ENCODE measurements at regions not wholly inside any gene's neighbourhood (a gene's known extent, or its start where the extent isn't known, plus 50 kb on each side); places are given as distances from the start of the nearest gene placed in this dataset.

DNA sequence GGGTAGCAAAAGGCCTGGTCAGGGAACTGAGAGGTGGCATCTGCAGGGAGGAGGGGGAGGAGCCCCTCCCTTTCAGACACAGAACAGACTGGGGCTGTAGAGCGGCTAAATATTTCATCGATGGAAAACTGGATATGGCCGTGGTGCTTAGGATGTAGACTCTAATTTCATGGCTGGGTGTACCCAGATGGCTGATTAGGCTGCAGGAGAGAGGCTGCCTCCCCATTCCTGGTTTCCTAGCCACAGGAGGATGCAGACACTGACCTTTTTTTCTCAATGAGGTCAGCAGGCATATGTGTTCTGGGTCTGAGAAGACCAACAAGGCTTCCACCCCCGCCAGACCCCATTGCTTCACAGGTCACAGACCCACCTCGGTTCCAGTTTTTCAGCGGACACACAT lies 58.1 kb upstream of the CALM2 start:
- no peak for DNase-seq

DNA sequence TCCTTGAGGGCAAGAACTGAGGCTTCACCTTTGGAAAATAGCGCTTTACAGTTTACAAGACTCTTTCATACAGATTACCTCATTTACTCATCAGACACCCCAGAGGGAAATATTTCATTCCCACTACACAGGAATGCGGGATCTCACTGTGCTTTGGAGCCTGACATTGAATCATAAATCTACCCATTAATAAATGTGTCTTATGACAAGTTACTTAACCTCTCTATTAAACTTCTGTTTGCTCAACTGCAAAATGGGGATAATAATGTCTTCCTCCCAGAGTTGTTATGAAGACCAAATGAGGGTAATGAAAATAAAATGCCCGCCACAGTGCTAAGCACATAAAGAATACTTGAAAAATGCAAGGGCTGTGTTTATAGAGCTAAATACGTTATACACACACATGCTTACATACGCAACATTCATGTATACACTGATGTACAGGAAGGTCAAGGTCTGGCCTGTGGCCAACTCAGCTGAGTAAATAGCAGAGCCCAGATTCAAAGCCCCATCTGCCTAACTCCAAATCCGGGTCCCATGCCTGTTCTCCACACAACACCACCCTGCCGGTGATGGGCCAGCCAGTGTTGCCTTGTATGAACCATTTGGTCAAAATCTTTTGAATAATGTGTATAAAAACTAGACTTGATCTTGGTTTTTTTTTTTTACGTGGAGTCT lies 56.6 kb upstream of the CALM2 start:
- no peak for DNase-seq

GRCh38 chr2:47230418-47230817 lies 54.1 kb upstream of the CALM2 start:
- DNase-seq = no peak

DNA sequence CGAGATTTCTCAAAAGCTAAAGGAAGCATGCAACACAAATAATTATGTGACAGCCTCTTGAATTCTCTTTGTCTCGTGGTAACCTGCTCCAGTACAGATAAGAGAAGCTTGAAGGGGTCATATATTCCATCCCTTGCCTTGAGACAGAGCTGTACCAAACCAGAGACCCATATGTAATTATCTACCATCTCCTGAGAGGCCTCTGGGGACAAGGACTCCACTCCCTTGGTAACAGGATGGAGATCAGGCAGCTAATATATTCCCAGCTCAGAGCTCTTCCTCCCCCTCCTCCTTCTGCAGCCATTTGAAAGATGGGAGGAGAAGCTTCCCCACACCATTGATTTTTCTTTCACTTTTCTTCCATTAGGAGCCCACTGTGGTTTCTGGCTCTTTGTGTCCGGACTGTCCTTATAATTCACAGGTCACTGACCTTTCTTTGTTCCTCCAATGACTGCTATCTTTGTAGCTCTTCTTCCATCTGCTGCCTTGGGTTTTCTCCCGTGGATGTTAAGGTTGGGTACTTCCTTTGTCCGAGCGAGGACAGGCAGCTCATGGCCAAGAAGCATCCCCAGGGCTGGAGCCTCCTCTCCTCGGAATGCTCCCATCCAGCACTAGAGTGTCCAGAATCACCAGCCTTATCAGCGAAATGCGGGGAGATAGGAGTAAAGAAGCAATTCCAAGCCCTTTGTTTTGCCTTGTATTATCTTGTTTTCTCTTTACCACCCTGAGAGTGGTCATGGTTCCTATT lies 51.4 kb upstream of the CALM2 start:
- peak; percentile 61 for DNase-seq

DNA sequence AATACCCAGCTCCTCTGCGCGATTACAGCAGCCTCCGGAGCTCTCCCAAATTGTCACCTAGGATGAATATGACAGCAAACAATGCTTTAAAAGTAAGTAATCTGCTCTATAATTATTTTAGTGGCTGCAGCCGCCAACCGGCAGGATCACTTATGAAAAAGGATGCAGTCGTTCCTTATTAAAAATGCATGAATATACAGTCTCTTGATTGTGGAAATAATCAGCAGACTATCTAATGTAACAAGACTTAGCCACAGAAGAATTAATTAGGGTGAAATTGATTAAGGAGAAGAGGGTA lies 50.6 kb upstream of the CALM2 start:
- peak; percentile 42 for DNase-seq

DNA sequence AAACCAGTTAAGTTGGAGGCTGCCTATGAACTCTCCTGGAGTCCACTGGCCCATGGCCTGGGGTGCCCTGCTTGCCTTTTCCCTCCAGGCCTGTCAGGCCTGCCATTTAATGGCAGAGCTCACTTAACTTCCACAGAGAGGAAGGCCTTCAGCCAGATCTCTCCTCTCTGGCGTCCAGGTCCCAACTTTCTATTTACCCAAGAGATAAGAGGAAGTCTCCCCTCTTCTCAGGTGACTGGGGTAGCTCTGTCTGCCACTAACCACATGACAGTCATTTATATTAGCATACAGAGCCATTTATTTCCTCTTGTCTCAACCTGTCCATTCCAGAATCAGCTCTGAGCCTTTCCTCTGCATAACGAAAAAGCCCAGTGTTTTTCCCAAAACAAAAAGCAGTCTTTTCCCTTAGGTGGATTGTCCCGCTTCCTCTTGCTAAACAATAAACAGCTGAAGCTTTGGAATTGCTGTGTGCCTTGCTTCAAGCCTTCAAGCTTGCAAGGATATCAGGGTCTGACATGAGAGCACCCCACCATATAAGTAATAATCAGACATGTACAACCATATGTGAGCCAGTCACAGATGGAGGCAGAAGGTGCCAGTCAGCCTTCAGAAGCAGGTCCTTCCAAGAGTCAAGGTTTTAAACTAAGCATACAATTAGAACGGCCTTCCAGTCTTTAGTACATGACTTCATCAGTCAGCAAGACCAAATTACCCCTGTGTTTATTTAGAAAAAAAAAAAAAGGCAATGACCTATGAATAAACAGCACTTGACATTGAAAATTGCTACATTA lies 50.0 kb upstream of the CALM2 start:
- peak; percentile 61 for DNase-seq
